Esophagus squamous epithelium (tissue), 4 donors: ENCODE measurements at regions not wholly inside any gene's neighbourhood (a gene's known extent, or its start where the extent isn't known, plus 50 kb on each side); places are given as distances from the start of the nearest gene placed in this dataset.
"Not testable (repeated sequence)": the region's sequence is repeated elsewhere in the genome, so short reads cannot be mapped to it uniquely, and the experiment has no call there.

Source experiments
- CTCF ChIP-seq, 6 experiments: fragments of 450-650 bp in 4 of 6; fragments of 200-600 bp in 2 of 6; sonication (generic) in 2 of 6; IDR thresholded peaks; one replicate each; pipeline ENCODE4 v1.5.1; 2016 to 2019; ENCODE audit warnings: antibody characterized with exemption in 6 of 6, mild to moderate bottlenecking in 4 of 6, moderate library complexity in 4 of 6
- POLR2A ChIP-seq, 4 donors: fragments of 450-650 bp; IDR thresholded peaks; one replicate each; pipeline ENCODE4 v1.6.1; 2017; ENCODE audit warnings: antibody characterized with exemption in 4 of 4, mild to moderate bottlenecking in 4 of 4, moderate library complexity in 3 of 4

- not testable (repeated sequence) for TF ChIP-seq POLR2A, CTCF (IDR thresholded peaks at IDR 0.05)
Measured at GRCh38 chr2:87517438-87517837, 230.4 kb upstream of the PLGLB2 start.
